Stomach (tissue), 4 donors: ENCODE measurements at regions not wholly inside any gene's neighbourhood (a gene's known extent, or its start where the extent isn't known, plus 50 kb on each side); places are given as distances from the start of the nearest gene placed in this dataset.

Experiments
- POLR2A ChIP-seq, 4 donors: fragments of 450-650 bp; IDR thresholded peaks; one replicate each; pipeline ENCODE4 v1.6.1; 2016; ENCODE audit warnings: antibody characterized with exemption in 4 of 4, control low read depth in 2 of 4, mild to moderate bottlenecking in 1 of 4, moderate library complexity in 1 of 4
- POLR2AphosphoS5 ChIP-seq, 3 donors: sonication (generic); formaldehyde crosslinking; IDR thresholded peaks; one replicate each; pipeline ENCODE4 v1.6.1; 2016; ENCODE audit warnings: antibody characterized with exemption in 3 of 3
- TF ChIP-seq, protein P1 (sequence below), 7 experiments: fragments of 450-650 bp in 4 of 7; fragments of 200-600 bp in 3 of 7; sonication (generic) in 3 of 7; IDR thresholded peaks; one replicate each; pipeline ENCODE4 v1.5.1; 2016 to 2019; ENCODE audit warnings: antibody characterized with exemption in 7 of 7, control low read depth in 2 of 7, mild to moderate bottlenecking in 1 of 7

DNA sequence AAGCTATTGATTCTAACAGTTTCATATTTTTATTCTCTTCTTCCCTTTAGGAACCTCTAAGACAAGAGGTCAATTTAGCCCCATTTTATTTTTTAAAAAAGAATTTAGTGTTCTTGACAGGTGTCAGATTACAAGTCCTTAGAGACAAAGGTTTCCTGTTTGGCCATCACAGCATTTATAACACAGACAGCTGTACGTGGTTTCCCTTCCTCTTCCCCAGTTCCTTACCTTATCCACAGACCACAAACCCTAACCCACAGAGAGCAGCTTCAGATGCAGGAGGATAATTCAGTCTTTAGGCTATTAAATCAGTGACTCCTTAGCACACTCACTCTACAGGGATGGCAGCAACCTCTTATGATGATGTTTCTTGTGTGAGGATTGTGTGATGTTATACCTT lies 1210.1 kb downstream of the DIAPH3 start:
- TF ChIP-seq, protein P1, sequence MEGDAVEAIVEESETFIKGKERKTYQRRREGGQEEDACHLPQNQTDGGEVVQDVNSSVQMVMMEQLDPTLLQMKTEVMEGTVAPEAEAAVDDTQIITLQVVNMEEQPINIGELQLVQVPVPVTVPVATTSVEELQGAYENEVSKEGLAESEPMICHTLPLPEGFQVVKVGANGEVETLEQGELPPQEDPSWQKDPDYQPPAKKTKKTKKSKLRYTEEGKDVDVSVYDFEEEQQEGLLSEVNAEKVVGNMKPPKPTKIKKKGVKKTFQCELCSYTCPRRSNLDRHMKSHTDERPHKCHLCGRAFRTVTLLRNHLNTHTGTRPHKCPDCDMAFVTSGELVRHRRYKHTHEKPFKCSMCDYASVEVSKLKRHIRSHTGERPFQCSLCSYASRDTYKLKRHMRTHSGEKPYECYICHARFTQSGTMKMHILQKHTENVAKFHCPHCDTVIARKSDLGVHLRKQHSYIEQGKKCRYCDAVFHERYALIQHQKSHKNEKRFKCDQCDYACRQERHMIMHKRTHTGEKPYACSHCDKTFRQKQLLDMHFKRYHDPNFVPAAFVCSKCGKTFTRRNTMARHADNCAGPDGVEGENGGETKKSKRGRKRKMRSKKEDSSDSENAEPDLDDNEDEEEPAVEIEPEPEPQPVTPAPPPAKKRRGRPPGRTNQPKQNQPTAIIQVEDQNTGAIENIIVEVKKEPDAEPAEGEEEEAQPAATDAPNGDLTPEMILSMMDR (IDR thresholded peaks at IDR 0.05), result no peak
- no peak for TF ChIP-seq POLR2A (IDR thresholded peaks at IDR 0.05)
- no peak for TF ChIP-seq POLR2AphosphoS5 (IDR thresholded peaks at IDR 0.05)
